Daoy (cell line): ENCODE measurements at regions not wholly inside any gene's neighbourhood (a gene's known extent, or its start where the extent isn't known, plus 50 kb on each side); places are given as distances from the start of the nearest gene placed in this dataset.

Source experiments
- DNase-seq: peaks from one replicate; pipeline ENCODE4 v3.0.0-alpha.2; 2015; ENCODE audit warnings: low read depth

DNA sequence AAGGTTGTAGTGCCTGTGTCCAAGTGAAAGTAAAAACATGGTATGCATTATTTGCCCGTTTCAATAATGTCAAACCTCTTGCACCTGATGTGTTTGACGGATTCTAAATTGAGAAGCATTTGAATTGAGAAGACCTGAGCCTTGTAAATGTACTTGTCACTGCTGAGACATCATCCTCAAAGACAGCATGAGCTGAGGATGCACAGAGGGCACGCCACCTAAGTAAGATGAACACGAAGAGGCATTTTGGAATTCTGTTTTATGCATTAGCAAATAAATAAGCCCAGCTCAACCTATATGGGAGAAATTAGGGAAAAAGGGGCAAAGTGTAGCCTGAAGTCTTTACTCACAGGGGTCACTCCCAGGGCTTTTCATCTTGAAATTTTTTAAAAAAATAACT, 73.8 kb upstream of the SORCS1 start:
- DNase-seq: no peak

DNA sequence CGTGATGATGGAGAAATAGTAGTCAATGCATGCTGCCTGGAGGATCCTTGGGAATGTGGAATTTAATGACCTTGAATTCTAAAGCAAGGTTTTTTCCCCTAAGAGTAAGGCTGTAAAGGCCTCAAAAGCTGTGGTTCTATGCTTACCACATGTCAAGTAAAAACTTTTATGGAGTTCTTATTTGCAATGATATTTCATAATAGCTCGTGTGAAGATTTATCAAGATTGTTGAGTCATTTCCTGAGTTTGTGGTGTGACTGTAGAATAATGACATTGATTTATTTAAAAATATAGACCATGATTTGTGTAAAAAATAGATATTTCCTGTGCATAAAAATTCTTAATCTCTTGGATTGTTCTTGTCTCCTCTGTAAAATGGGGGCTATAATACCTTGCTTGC, 67.5 kb upstream of the SORCS1 start:
- no peak for DNase-seq

- no peak for DNase-seq
Observed at GRCh38 chr10:107230887-107231286, 66.4 kb upstream of the SORCS1 start.

GRCh38 chr10:107215681-107216080, 51.2 kb upstream of the SORCS1 start:
- no peak for DNase-seq
